HG02852 (cell line): ENCODE measurements at regions not wholly inside any gene's neighbourhood (a gene's known extent, or its start where the extent isn't known, plus 50 kb on each side); places are given as distances from the start of the nearest gene placed in this dataset.

Experiments used
- ATAC-seq: cut with Tn5 transposase; IDR thresholded peaks from one replicate; pipeline ENCODE4 v1.9.1; 2021; ENCODE audit warnings: mild to moderate bottlenecking, moderate library complexity; ENCODE audit not compliant: unreplicated experiment

DNA sequence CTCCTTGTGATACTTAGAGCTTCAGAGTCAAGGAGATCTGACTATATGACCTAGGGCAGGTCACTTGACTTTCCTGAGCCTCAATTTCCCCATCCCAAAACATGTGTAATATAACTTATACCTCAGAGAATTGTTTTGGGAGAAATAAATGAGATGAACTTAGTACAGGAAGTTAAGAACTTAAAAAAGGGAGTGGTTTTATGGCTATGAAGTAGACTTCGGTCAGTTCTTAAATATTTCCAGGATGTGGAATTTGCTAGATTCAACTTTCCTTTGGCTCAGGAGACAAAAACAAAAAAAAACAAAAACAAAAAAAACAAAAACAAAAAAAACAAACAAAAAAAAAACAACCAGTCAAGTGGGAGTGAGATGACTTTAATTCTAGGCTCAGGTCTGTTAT, 116.7 kb downstream of the EDEM1 start:
- ATAC-seq: no peak

DNA sequence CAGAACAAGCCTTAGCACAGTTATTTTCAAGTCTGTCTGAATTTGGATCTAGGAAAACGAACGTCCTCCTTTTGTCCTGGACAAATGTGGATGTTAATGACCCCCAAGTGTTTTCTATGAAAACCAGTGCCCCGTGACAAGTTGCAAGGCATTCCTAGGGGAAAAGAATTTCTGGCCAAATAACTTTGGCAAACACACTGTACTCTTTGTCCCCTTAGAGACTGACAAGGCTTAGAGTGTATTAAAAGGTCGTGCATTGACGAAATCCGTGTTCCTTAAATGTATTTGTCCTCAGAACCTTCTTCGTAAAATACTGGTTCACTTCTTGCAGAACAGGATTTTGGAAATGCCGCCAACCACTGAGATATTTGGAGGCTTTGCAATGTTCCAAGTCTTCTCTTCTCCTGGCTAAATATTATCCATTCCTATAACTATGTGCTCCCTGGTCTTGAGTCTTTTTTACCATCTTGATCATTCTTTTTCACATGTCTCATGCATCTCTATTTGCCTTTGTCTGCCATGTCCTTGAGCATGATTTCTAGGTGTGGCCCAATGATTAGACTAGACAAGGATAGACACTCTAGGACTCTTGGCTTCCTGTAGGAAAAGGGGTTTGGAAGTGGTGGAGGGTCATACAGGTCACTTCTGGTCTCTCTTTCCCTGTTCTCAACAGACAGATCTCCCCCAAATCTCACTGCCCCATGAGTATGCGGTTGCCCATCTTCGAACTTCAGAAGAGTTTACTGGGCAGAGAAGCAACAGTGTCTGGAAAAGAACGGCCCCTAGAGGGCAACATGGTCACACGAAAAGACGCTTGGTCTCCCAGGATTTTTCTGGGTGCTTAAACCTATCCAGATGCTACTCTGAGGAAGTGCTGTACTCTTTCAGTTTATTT, 117.5 kb downstream of the EDEM1 start:
- peak; percentile 84 for ATAC-seq

GRCh38 chr3:5305684-5305989, 118.1 kb downstream of the EDEM1 start:
- no peak for ATAC-seq

- no peak for ATAC-seq
Observed at GRCh38 chr3:5309171-5309570, 121.7 kb downstream of the EDEM1 start.

- no peak for ATAC-seq
Observed at GRCh38 chr3:5309602-5310001, 122.1 kb downstream of the EDEM1 start.

DNA sequence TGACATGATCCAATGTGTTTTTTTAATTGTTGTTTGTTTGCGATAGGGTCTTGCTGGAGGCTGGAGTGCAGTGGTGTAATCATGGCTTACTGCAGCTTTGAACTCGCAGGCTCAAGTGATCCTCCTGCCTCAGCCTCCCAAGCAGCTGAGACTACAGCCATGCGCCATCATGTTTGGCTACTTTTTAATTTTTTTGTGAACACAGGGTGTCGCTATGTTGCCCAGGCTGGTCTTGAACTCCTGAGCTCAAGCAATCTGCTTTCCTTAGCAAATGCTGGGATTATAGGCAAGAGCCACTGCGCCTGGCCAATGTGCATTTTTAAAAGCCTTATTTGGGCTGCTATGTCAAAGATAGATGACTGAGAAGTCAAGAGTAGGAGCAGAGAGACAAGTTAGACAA, 123.0 kb downstream of the EDEM1 start:
- ATAC-seq: no peak

DNA sequence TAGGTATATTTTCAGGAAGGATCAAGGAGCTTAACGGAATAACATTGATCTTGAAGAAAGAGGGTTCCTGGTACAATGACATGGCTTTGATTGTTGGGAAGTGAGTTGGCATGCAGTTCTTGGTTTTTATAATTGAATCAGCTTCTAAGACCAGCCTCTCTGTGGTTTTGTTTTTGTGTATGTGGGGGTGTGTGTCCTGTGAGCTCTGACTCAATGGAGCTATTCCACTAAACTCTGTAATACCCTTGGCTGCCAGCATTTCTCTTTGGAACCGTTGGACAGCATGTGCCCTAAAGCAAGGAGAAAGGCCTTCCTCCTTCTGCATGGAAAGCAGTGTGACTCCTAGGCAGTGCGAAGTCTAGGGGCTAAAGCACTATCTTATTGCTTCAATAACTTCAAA, 124.8 kb downstream of the EDEM1 start:
- ATAC-seq: no peak

DNA sequence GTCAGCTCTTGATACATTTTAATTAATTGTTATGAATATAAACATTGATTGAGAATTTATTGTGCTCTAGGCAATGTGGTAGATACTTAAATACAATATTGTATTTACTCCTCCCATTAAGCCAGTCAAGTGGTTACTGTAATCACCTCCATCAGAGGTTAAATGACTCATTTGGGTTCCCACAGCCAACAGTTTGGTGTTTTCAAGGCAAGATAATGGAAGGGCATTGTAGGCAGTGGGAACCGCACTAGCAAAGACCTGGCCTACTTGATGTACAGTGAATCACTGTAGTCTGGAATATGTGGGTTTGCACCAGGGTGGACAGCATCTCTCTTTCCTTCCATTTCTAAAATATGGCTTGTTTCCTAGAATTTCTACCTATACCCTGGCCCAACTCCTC, 127.4 kb downstream of the EDEM1 start:
- no peak for ATAC-seq

DNA sequence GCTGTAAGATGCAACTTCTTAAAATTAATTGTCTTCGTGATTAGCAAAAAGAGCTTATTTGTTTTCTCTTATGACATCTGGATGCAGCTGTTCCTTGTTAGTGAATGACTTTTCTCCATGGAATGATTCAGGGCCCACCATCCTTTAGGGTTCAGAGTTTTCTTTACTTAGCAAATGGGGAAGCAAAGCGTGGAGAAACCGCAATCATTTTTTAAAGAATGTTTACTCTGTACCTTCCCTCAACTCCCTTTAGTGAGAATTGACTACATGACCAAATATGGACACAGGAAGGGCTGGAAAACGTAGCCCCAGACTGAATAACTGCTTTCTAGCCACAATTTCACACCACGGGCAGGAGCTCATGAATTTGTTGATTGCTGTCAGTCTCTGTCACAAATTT, 130.1 kb downstream of the EDEM1 start:
- no peak for ATAC-seq

DNA sequence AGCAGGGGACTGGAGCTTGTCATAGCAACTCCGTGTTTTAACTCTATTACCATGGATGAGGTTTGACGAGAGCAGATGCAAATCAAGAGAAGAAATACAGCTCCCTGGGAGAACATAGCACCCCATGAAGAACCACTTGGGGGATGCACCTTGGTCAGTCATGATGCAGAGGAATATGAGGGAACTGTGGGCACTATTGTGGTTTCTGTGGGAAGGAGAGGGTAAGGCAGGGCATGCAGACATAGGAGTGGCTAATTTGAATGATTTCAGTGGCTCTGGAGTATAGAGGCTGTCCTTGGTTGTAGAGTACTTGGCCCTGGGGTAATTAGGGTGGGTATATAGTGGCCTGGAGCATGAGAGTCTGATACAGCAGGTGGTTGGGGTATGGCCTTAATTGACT, 131.9 kb downstream of the EDEM1 start:
- ATAC-seq: no peak

DNA sequence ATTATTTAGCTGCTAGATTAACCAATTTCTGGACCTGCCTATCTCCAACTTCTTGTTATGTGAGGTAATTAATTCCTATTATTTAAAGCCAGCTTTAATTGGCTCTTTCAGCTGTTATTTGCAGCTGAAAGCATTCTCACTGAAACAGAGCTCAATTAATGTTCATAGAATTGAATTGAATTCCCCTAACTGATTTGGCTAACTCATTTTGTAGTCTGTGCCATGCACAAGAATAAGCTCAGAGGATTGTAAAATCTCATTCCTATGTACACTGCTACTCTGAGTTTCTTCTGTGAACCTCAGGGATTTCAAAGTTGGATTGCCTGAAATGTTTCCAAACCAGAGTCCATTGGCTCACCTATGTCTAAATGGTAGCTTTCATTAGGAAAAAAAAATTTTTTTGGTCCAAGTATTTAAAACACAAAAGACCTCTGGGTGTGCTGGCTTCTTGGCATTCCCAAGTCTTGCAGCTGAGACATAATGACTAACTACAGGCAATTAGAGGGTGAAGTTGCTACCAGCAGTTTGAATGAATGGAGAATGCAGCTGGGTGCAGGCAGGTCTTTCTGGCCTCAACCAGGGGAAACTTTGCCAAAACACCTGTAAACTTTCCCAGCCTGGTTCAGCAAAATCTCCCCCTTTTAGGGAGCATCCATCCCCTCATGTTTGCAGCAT, 134.3 kb downstream of the EDEM1 start:
- no peak for ATAC-seq

GRCh38 chr3:5324780-5325179, 137.3 kb downstream of the EDEM1 start:
- ATAC-seq: no peak

GRCh38 chr3:5330152-5330810, 142.8 kb downstream of the EDEM1 start:
- no peak for ATAC-seq

DNA sequence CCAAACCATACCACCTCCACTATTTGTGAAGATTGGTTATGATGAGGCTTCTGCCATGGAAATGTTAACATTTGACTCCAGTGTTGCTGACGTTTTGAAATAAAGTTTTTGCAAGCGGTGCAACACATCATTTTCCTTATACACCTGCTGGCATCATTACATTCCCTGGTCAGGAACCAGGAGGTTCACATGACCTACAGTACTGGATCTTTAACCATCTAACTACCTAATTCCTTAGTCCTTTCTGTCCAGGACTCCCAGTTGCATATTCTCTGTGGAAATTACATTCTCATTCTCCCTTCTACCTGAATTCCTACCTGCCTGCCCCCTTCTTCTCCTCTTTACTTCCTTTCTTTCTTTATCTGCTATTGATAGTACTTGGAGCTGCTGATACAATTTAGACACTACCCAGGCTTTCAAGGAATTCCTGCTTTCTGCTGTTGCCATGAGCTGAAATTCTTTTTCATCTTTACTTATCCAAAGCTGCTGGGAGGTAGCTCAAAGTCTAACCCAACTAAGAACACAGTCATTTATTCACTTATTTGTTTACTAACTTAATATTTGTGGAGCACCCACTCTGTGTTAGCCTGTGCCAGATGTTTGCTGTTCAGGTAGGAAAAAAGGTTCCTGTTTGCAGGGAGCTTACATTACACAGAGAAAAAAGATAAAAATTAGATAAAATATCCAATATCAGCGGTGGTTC, 144.2 kb downstream of the EDEM1 start:
- no peak for ATAC-seq

DNA sequence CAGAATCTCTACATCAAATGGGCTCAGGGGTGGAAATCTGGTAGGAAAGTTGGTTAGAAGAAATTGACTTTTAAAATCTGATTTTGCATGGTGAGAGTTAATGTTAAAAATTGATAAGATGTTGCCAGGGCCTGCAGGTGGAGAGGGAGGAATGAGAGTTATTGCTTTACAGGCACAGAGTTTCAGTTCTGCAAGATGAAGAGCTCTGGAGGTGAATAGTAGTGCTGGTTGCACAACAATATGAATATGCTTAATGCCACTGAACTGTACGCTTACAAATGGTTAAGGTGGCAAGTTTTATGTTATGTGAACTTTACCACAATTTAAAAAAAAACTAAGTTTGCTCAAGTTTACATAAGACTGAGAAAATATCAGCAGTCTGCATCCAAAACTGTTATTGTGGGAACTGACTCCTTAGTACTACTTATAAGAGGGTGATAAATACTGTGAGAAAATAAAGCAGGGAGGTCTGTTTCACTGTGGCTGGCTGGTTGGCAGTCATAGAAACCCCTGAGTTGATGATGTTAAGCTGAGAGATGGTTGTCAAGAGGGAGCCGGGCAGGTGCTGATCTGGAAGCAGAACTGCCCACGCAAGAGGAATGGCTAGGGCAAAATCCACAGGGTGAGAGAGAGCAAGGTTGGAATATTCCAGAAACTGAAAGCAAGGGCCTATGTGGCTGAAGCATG, 144.9 kb downstream of the EDEM1 start:
- no peak for ATAC-seq

GRCh38 chr3:5339967-5340535, 152.5 kb downstream of the EDEM1 start:
- ATAC-seq: no peak

DNA sequence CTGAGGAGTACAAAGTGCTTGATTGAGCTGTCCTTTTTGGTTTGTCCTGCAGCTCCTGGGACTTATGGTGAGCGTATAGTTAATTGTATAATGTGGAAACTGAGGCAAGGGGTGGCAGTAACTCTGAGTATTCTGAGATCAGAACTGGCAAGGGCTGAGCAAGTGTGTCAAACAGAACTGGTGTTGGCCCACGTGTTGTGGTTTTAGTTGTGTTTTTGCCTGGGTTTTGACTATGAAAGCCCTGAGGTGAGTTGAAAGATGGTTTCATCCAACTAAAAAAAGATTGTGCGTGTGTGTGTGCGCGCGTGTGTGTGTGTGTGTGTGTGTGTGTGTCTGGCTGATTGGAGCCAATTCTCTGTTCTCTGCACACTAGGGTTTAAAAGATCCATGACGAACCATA, 154.1 kb downstream of the EDEM1 start:
- ATAC-seq: no peak

- ATAC-seq: no peak
Observed at GRCh38 chr3:5343459-5343858, 156.0 kb downstream of the EDEM1 start.

DNA sequence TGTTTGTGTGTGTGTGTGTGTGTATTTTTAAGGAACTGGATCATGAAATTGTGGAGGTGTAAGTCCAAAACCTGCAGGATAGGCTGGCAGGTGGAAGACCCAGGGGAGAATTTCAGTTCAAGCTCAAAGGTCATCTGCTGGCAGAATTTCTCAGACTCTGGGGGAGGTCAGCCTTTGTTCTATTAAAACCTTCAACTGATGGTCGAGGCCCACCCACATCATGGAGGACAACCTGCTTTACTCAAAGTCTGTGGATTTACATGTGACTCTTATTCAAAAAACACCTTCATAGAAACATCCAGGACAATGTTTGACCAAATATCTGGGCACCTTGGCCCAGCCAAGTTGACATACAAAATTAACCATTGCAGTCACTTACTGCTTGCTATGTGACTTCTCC, 157.2 kb downstream of the EDEM1 start:
- no peak for ATAC-seq

DNA sequence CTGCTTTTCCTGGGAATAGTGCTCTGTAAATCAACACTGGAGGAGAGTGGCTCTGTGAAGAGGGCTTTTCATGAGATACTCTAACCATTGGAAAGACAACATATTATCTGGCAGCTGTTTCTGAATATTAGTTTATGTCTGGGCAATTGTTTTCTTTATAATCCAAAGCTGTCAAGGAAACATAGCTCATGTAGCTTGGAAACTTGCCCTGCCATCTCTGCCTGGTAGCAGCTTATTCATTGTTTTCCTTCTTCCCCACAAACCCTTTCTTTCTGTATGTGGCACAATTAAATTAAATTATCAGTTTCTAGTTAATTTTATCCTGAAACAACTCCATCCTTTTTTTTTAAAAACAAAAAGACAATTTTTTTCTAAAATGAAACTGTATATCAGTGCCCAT, 160.0 kb downstream of the EDEM1 start:
- ATAC-seq: no peak
